Prostate gland (tissue), 2 donors: ENCODE measurements at regions not wholly inside any gene's neighbourhood (a gene's known extent, or its start where the extent isn't known, plus 50 kb on each side); places are given as distances from the start of the nearest gene placed in this dataset.

Experiments used
- CTCF ChIP-seq, 4 experiments: fragments of 200-600 bp in 2 of 4; fragments of 450-650 bp in 2 of 4; sonication (generic) in 2 of 4; IDR thresholded peaks; 1 replicate in 3 of 4; 2 replicates in 1 of 4; pipeline ENCODE4 v1.5.1; 2016 to 2019; ENCODE audit warnings: antibody characterized with exemption in 4 of 4, mild to moderate bottlenecking in 2 of 4, moderate library complexity in 2 of 4
- POLR2A ChIP-seq: fragments of 450-650 bp; IDR thresholded peaks from one replicate; pipeline ENCODE4 v1.6.1; 2016; ENCODE audit warnings: antibody characterized with exemption, mild to moderate bottlenecking

GRCh38 chr10:57015595-57016318 is 654.7 kb upstream of the ZWINT start:
- TF ChIP-seq CTCF (IDR thresholded peaks at IDR 0.05) = no peak
- no peak for TF ChIP-seq POLR2A
